CD4-positive, alpha-beta T cell (primary cell): ENCODE measurements at regions not wholly inside any gene's neighbourhood (a gene's known extent, or its start where the extent isn't known, plus 50 kb on each side); places are given as distances from the start of the nearest gene placed in this dataset.

Experiments
- ATAC-seq: fragments of 200-7000 bp; cut with Tn5 transposase; one replicate; pipeline ENCODE4 v1.10.0; 2022; ENCODE audit warnings: mild to moderate bottlenecking; ENCODE audit not compliant: poor library complexity
- CTCF ChIA-PET: fragments of 350-600 bp; sonication (Branson Sonifier 250); formaldehyde crosslinking; loops from one replicate; lab custom pipeline; 2021; ENCODE audit warnings: antibody characterized with exemption, inconsistent platforms; lab: Charles Lee
- POLR2A ChIA-PET: fragments of 350-600 bp; sonication (Branson Sonifier 250); formaldehyde crosslinking; loops from one replicate; lab custom pipeline; 2021; ENCODE audit warnings: antibody characterized with exemption, inconsistent platforms; lab: Charles Lee
- DNase-seq, 14 experiments: peaks; one replicate each; pipeline ENCODE4 v3.0.0-alpha.2; 2013 to 2020; ENCODE audit warnings: mixed read lengths in 2 of 14
- H3K27ac ChIP-seq, 2 donors: one replicate each; pipeline versions ENCODE4 v1.5.1 to v1.7.0; 2013; ENCODE audit warnings: low read length in 2 of 2, low read depth in 1 of 2, mild to moderate bottlenecking in 1 of 2
- H3K27me3 ChIP-seq, 2 experiments: 1 replicate in 1 of 2; 2 replicates in 1 of 2; pipeline versions ENCODE4 v1.6.1 to v1.7.0; 2013; ENCODE audit warnings: low read length in 2 of 2, control low read depth in 1 of 2, mild to moderate bottlenecking in 1 of 2, moderate library complexity in 1 of 2; ENCODE audit not compliant: insufficient read depth in 2 of 2, control insufficient read depth in 1 of 2
- H3K36me3 ChIP-seq: one replicate; pipeline ENCODE4 v1.6.1; 2013; ENCODE audit warnings: low read length, control low read depth; ENCODE audit not compliant: insufficient read depth
- H3K4me1 ChIP-seq: one replicate; pipeline ENCODE4 v1.6.1; 2013; ENCODE audit warnings: low read length, control low read depth; ENCODE audit not compliant: insufficient read depth
- H3K4me3 ChIP-seq: one replicate; pipeline ENCODE4 v1.5.1; 2013; ENCODE audit warnings: mild to moderate bottlenecking, low read length, moderate library complexity
- H3K9me3 ChIP-seq, 2 experiments: 1 replicate in 1 of 2; 2 replicates in 1 of 2; pipeline versions ENCODE4 v1.6.1 to v1.7.0; 2013; ENCODE audit warnings: low read length in 2 of 2, mild to moderate bottlenecking in 2 of 2, control low read depth in 1 of 2, moderate library complexity in 1 of 2; ENCODE audit not compliant: control insufficient read depth in 1 of 2, insufficient read depth in 1 of 2
- H3K27ac Mint-ChIP-seq: one replicate; pipeline ENCODE4 v1.8.0; 2020; ENCODE audit warnings: mixed read lengths
- H3K27me3 Mint-ChIP-seq: one replicate; pipeline ENCODE4 v1.8.0; 2021; ENCODE audit warnings: mixed read lengths
- H3K36me3 Mint-ChIP-seq: one replicate; pipeline ENCODE4 v1.8.0; 2021; ENCODE audit warnings: low read depth, mixed read lengths
- H3K4me1 Mint-ChIP-seq: one replicate; pipeline ENCODE4 v1.8.0; 2021; ENCODE audit warnings: low read depth, mixed read lengths
- H3K4me3 Mint-ChIP-seq: one replicate; pipeline ENCODE4 v1.8.0; 2020; ENCODE audit warnings: mild to moderate bottlenecking, mixed read lengths
- H3K9me3 Mint-ChIP-seq: one replicate; pipeline ENCODE4 v1.8.0; 2020; ENCODE audit warnings: mixed read lengths
- intact Hi-C, 2 experiments: fragments of 100-400 bp; cut with DNase I in 1 of 2; cut with micrococcal nuclease in 1 of 2; formaldehyde crosslinking; loops; one replicate each; pipeline versions ENCODE4 v1.15.1 to v1.9.0; 2023 to 2025; cut with DNase I, micrococcal nuclease
- TF ChIP-seq, protein P1 (sequence below): fragments of 200-600 bp; IDR thresholded peaks from one replicate; pipeline ENCODE4 v1.8.0; 2022; ENCODE audit warnings: antibody characterized with exemption, mild to moderate bottlenecking

DNA sequence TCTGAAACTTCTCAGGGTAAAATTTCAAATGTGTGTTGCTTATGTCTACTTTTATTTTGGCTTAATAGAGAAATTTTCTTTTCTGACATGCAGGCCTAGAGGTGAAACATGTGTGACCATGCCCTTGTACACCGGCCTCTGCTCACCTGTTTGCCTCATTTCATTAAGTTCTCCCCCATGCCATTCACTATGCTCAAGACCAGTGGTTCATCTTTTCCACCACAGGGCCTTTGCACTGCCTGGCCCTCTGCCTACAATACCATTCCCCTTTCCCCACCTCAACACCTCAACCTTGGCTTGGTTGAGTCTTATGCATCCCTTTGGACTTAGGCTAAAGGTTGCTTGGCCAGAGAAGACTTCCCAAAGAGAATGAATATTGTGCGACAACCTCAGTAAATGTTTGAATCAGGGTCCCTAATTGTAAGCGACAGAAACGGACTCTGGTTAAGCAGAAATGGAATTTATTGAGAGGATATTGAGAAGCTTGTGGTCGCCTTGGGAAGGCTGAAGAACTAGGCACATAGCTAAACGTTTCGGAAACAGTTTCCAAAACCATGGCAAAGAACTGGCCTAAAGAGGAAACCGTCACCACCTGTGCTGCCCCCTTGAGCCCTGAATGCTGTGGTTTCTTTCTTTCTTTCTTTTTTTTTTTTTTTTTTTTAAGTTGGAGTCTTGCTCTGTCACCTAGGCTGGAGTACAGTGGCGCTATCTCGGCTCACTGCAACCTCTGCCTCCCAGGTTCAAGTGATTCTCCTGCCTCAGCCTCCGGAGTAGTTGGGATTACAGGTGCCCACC lies 152.2 kb downstream of the SOX4 start:
- no peak for DNase-seq
- H3K4me1 ChIP-seq, result no peaks in the 10 kb centered on the region
- TF ChIP-seq, protein P1, sequence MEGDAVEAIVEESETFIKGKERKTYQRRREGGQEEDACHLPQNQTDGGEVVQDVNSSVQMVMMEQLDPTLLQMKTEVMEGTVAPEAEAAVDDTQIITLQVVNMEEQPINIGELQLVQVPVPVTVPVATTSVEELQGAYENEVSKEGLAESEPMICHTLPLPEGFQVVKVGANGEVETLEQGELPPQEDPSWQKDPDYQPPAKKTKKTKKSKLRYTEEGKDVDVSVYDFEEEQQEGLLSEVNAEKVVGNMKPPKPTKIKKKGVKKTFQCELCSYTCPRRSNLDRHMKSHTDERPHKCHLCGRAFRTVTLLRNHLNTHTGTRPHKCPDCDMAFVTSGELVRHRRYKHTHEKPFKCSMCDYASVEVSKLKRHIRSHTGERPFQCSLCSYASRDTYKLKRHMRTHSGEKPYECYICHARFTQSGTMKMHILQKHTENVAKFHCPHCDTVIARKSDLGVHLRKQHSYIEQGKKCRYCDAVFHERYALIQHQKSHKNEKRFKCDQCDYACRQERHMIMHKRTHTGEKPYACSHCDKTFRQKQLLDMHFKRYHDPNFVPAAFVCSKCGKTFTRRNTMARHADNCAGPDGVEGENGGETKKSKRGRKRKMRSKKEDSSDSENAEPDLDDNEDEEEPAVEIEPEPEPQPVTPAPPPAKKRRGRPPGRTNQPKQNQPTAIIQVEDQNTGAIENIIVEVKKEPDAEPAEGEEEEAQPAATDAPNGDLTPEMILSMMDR, result no peak
- no peak overlapping the region for H3K4me3 ChIP-seq
- no peaks in the 10 kb centered on the region for H3K27me3 Mint-ChIP-seq
- no peaks in the 10 kb centered on the region for H3K36me3 Mint-ChIP-seq
- H3K27ac Mint-ChIP-seq, result no peak overlapping the region
- no peaks in the 10 kb centered on the region for H3K4me1 Mint-ChIP-seq
- H3K27me3 ChIP-seq, result no peaks in the 10 kb centered on the region
- intact Hi-C loops, result no loop called here
- no peaks in the 10 kb centered on the region for H3K36me3 ChIP-seq
- H3K9me3 Mint-ChIP-seq, result no peaks in the 10 kb centered on the region
- ChIA-PET CTCF (no interaction called here), POLR2A (interaction anchor here (0.7 kb wide), 1 partner anchor 78 kb away, joined by 3 read pairs; no protein-coding TSS in a partner anchor)
- H3K4me3 Mint-ChIP-seq, result no peak overlapping the region
- no peak for ATAC-seq
- H3K9me3 ChIP-seq, result no peaks in the 10 kb centered on the region
- H3K27ac ChIP-seq, result no peak overlapping the region

DNA sequence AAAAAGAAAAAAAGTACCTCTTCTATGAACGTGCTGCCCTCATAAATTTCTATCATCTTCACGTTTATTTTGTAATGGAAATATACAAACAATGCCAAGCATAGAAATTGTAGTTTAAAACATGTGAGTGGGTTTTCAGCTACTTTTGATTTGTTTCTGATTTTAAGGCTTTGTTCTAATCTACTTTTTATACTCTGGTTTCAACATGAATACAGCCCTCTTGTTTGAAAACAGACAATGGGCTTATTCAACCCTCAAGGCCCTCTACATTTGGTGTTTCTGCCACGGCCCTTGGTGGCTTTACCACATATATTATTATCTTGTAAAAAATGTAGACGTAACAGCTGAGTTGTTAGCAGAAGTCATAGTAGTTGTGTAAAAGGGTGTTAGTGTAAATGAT lies 153.9 kb downstream of the SOX4 start:
- ATAC-seq (no peak), DNase-seq (no peak)
- no peaks in the 10 kb centered on the region for H3K27me3 ChIP-seq
- H3K4me1 ChIP-seq, result no peaks in the 10 kb centered on the region
- H3K27ac Mint-ChIP-seq, result no peak overlapping the region
- no peaks in the 10 kb centered on the region for H3K36me3 ChIP-seq
- CTCF ChIA-PET, result no interaction called here
- H3K4me1 Mint-ChIP-seq, result no peaks in the 10 kb centered on the region
- H3K9me3 Mint-ChIP-seq, result no peaks in the 10 kb centered on the region
- H3K9me3 ChIP-seq, result no peaks in the 10 kb centered on the region
- H3K4me3 ChIP-seq, result no peak overlapping the region
- intact Hi-C loops, result no loop called here
- H3K27ac ChIP-seq, result no peak overlapping the region
- no peak overlapping the region for H3K4me3 Mint-ChIP-seq
- POLR2A ChIA-PET, result no interaction called here
- TF ChIP-seq, protein P1, result no peak
- H3K36me3 Mint-ChIP-seq, result no peaks in the 10 kb centered on the region
- H3K27me3 Mint-ChIP-seq, result no peaks in the 10 kb centered on the region

DNA sequence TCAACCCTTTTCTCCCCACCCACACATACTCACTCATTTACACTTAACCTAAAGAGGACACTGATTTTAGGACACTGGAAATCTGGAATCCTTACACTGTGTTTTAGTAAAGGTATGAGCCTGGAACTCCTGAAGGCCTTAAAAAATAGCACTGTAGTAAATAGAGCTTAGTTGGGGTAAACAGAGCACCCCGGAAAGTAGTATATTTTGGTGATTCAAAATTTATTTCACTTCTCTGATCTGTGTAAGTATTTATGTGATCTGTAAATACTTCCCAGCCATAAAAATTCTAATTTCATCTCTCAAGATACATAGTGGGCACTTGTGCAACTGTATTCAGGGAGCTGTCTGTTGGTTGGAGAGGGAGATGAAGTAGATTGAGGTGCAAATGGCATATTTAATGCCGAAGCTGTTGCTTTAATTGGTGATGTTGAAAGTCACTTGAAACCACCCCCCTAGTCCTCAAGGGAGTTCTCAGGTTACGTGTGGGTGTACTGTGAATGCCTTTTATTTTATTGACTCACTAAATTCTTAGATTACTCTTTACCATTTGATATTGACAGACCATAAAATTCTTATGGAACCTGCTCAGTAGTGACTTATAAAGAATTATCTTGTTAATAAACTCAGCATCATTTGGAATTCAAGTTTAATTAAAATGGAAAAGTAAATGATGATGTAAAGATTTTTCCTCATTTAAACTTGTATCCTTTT lies 154.9 kb downstream of the SOX4 start:
- intact Hi-C loops, result no loop called here
- Histone ChIP-seq H3K27ac (no peak overlapping the region), H3K4me3 (no peak overlapping the region), H3K9me3 (no peaks in the 10 kb centered on the region), H3K4me1 (no peaks in the 10 kb centered on the region), H3K27me3 (no peaks in the 10 kb centered on the region), H3K36me3 (no peaks in the 10 kb centered on the region)
- POLR2A ChIA-PET, result no interaction called here
- no peaks in the 10 kb centered on the region for H3K36me3 Mint-ChIP-seq
- no peaks in the 10 kb centered on the region for H3K9me3 Mint-ChIP-seq
- no peaks in the 10 kb centered on the region for H3K4me1 Mint-ChIP-seq
- TF ChIP-seq, protein P1, result no peak
- H3K27ac Mint-ChIP-seq, result no peak overlapping the region
- H3K4me3 Mint-ChIP-seq, result no peak overlapping the region
- no peaks in the 10 kb centered on the region for H3K27me3 Mint-ChIP-seq
- no peak for DNase-seq
- CTCF ChIA-PET, result no interaction called here
- ATAC-seq, result no peak
